ENCODE measurements at regions not wholly inside any gene's neighbourhood (a gene's known extent, or its start where the extent isn't known, plus 50 kb on each side); places are given as distances from the start of the nearest gene placed in this dataset.

- Mint-ChIP-seq H3K9me3 (no peaks in the 10 kb centered on the region), H3K36me3 (ENCODE audit: low read depth) (peaks cover 25% of the 10 kb centered on the region), H3K4me3 (no peak overlapping the region), H3K27me3 (ENCODE audit: low read depth) (no peaks in the 10 kb centered on the region), H3K4me1 (no peaks in the 10 kb centered on the region), H3K27ac (ENCODE audit: unreplicated experiment) (no peak overlapping the region)
- TF ChIP-seq CTCF (conservative IDR thresholded peaks at IDR 0.05), result no peak
- DNase-seq (ENCODE audit: low read depth, low spot score), result no peak
Observed at GRCh38 chr21:28877318-28877884, 115.3 kb downstream of the LTN1 start.

GRCh38 chr21:28875078-28875477, 117.6 kb downstream of the LTN1 start:
- Mint-ChIP-seq H3K4me3 (no peak overlapping the region), H3K36me3 (ENCODE audit: low read depth) (peaks cover 24% of the 10 kb centered on the region), H3K9me3 (no peaks in the 10 kb centered on the region), H3K27ac (ENCODE audit: unreplicated experiment) (no peak overlapping the region), H3K27me3 (ENCODE audit: low read depth) (no peaks in the 10 kb centered on the region), H3K4me1 (no peaks in the 10 kb centered on the region)
- no peak for TF ChIP-seq CTCF (conservative IDR thresholded peaks at IDR 0.05)
- no peak for DNase-seq (ENCODE audit: low read depth, low spot score)

GRCh38 chr21:28872218-28872617, 120.5 kb downstream of the LTN1 start:
- DNase-seq (ENCODE audit: low read depth, low spot score), result no peak
- H3K9me3 Mint-ChIP-seq, result no peaks in the 10 kb centered on the region
- H3K27ac Mint-ChIP-seq (ENCODE audit: unreplicated experiment), result no peak overlapping the region
- peaks cover 21% of the 10 kb centered on the region for H3K36me3 Mint-ChIP-seq (ENCODE audit: low read depth)
- H3K27me3 Mint-ChIP-seq (ENCODE audit: low read depth), result no peaks in the 10 kb centered on the region
- no peaks in the 10 kb centered on the region for H3K4me1 Mint-ChIP-seq
- no peak overlapping the region for H3K4me3 Mint-ChIP-seq
- no peak for TF ChIP-seq CTCF (conservative IDR thresholded peaks at IDR 0.05)

GRCh38 chr21:28871388-28872010, 121.2 kb downstream of the LTN1 start:
- Mint-ChIP-seq H3K36me3 (ENCODE audit: low read depth) (peaks cover 21% of the 10 kb centered on the region), H3K4me3 (no peak overlapping the region), H3K27me3 (ENCODE audit: low read depth) (no peaks in the 10 kb centered on the region), H3K4me1 (no peaks in the 10 kb centered on the region), H3K9me3 (no peaks in the 10 kb centered on the region), H3K27ac (ENCODE audit: unreplicated experiment) (peak overlapping the region; percentile 7)
- DNase-seq (ENCODE audit: low read depth, low spot score), result no peak
- no peak for TF ChIP-seq CTCF (conservative IDR thresholded peaks at IDR 0.05)

GRCh38 chr21:28867401-28867800, 125.3 kb downstream of the LTN1 start:
- Mint-ChIP-seq H3K27me3 (ENCODE audit: low read depth) (no peaks in the 10 kb centered on the region), H3K36me3 (ENCODE audit: low read depth) (peaks cover 6% of the 10 kb centered on the region), H3K4me1 (no peaks in the 10 kb centered on the region), H3K9me3 (no peaks in the 10 kb centered on the region), H3K27ac (ENCODE audit: unreplicated experiment) (no peak overlapping the region), H3K4me3 (no peak overlapping the region)
- no peak for DNase-seq (ENCODE audit: low read depth, low spot score)
- TF ChIP-seq CTCF (conservative IDR thresholded peaks at IDR 0.05), result no peak

All from neural crest cell (in vitro differentiated cells).